ENCODE measurements at regions not wholly inside any gene's neighbourhood (a gene's known extent, or its start where the extent isn't known, plus 50 kb on each side); places are given as distances from the start of the nearest gene placed in this dataset.
A peak's percentile ranks its signal among the peaks of the same experiment; 100 is the strongest.

DNA sequence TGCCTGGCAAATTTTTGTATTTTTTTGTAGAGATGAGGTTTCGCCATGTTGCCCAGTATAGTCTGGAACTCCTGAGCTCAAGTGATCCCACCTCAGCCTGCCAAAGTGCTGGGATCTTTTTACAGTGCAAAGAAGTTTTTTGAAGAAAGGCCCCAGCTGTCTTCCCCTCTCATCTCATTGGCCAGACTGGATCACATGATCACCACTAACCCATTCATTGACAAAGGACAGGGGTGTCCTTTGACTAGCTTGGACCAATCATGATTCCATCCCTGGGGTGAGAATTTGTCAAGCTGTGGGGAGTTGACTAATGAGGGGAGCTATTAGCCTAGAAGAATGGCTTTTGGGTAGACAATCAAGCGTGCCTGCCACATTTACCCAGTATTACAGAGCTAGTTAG, 232.9 kb upstream of the TANK start:
- no peak overlapping the region for H3K4me3 Mint-ChIP-seq
- no peaks in the 10 kb centered on the region for H3K9me3 Mint-ChIP-seq
- no peaks in the 10 kb centered on the region for H3K36me3 Mint-ChIP-seq (ENCODE audit: low read depth)
- no peaks in the 10 kb centered on the region for H3K4me1 Mint-ChIP-seq (ENCODE audit: low read depth)
- H3K27me3 Mint-ChIP-seq (ENCODE audit: low read depth): peaks cover 5% of the 10 kb centered on the region
- no peak overlapping the region for H3K27ac Mint-ChIP-seq

DNA sequence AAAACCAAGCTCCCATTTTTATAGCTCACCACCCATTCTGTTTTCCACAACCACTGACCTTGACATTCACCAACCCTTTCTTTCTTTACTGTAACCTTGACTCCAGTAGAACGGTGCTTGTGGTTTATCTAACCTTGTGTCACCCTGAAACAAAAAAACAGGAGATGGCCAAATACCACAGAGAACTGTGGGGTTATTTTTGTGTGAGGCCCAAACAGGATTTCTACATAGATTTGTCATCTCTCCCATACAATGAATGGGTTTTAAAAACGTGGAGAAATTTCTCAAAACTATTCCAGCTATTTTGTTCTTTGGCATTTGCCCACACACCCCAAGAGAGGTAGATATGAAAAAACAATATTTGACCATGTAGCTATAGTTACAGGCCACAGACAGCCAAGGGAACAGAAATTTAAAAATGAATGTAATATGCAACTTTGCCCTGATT, 231.3 kb upstream of the TANK start:
- Mint-ChIP-seq H3K9me3 (no peaks in the 10 kb centered on the region), H3K27ac (no peak overlapping the region), H3K36me3 (ENCODE audit: low read depth) (no peaks in the 10 kb centered on the region), H3K4me1 (ENCODE audit: low read depth) (peaks cover 4% of the 10 kb centered on the region), H3K27me3 (ENCODE audit: low read depth) (peaks cover 5% of the 10 kb centered on the region), H3K4me3 (no peak overlapping the region)

DNA sequence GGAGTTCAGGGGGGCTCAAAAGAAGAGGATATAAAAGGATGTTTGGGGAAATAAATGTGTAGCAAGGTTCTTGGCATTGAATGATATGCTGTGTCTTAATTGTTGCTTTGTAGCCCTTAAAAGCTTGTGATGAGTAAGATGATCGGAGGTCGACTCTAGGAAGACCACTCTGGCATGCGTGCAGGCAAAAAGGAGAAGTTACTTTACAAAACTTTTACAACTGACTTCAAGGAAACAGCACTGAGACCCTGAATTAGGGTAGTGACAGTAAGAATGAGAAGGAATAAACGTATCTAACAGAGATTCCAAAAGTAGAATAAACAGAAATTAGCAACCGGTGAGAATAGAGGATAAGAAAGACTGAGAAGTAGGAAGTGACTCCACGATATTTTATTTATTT, 228.7 kb upstream of the TANK start:
- no peaks in the 10 kb centered on the region for H3K9me3 Mint-ChIP-seq
- H3K36me3 Mint-ChIP-seq (ENCODE audit: low read depth): no peaks in the 10 kb centered on the region
- no peak overlapping the region for H3K4me3 Mint-ChIP-seq
- no peak overlapping the region for H3K27ac Mint-ChIP-seq
- H3K4me1 Mint-ChIP-seq (ENCODE audit: low read depth): peaks cover 4% of the 10 kb centered on the region
- no peaks in the 10 kb centered on the region for H3K27me3 Mint-ChIP-seq (ENCODE audit: low read depth)

DNA sequence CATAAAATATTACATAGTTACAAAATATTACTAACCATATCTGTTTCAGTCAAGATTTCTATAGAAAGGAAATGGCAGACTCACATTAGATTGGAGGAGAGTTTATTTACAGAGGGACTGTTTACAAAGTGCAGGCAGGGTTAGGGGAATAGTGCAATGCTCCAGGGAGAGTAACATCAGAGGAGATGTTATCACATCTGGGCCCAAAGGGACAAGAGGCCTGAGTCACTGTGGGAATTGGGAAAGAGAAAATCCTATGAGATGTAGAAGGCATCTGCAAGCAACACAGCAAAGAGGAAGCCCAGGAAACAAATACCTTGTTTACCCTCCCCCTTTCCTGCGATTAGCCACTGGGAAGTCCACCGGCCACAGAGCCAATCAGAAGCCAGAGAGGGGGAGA, 227.3 kb upstream of the TANK start:
- peaks cover 6% of the 10 kb centered on the region for H3K27me3 Mint-ChIP-seq (ENCODE audit: low read depth)
- peaks cover 4% of the 10 kb centered on the region for H3K4me1 Mint-ChIP-seq (ENCODE audit: low read depth)
- H3K9me3 Mint-ChIP-seq: no peaks in the 10 kb centered on the region
- H3K4me3 Mint-ChIP-seq: no peak overlapping the region
- H3K27ac Mint-ChIP-seq: no peak overlapping the region
- no peaks in the 10 kb centered on the region for H3K36me3 Mint-ChIP-seq (ENCODE audit: low read depth)

DNA sequence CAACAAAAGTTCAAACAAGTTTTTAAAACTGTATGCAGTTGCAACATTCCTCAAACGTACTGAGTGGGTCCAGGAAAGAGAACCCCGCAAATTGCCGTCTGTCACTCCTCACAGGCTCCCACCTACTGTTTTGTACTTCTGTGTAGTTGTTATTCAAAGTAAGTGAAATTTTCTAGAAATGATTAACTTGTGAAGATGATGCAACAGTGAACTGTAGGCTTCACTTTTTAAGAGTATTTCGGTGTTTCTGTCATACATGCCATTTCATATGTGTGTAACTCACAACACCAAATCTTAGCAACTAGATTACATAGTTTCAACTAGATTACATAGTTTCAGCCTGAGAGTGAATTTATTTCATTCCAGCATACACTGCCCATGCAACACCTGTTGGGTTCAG, 226.0 kb upstream of the TANK start:
- Mint-ChIP-seq H3K4me1 (ENCODE audit: low read depth) (peaks cover 5% of the 10 kb centered on the region), H3K4me3 (no peak overlapping the region), H3K27me3 (ENCODE audit: low read depth) (peaks cover 6% of the 10 kb centered on the region), H3K27ac (no peak overlapping the region), H3K9me3 (no peaks in the 10 kb centered on the region), H3K36me3 (ENCODE audit: low read depth) (no peaks in the 10 kb centered on the region)

DNA sequence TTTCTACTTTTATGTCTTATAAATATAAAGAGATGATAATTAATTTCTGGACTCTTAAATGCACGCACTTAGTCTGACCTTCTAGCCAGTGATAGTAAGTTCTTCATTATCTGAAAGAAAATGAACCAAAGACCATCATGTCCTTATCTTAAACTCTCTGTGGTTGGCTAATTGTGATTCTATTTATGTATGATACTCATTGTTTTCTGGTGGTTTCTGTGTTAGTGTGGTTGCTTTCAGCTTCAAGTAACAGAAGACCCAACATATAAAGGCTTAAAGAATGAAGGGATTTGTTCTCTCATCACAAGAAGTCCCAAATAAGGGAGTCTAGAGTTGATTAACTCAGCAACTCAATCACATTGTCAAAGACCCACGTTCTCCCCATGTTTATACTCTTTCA, 225.2 kb upstream of the TANK start:
- Mint-ChIP-seq H3K27me3 (ENCODE audit: low read depth) (peaks cover 6% of the 10 kb centered on the region), H3K4me3 (no peak overlapping the region)

DNA sequence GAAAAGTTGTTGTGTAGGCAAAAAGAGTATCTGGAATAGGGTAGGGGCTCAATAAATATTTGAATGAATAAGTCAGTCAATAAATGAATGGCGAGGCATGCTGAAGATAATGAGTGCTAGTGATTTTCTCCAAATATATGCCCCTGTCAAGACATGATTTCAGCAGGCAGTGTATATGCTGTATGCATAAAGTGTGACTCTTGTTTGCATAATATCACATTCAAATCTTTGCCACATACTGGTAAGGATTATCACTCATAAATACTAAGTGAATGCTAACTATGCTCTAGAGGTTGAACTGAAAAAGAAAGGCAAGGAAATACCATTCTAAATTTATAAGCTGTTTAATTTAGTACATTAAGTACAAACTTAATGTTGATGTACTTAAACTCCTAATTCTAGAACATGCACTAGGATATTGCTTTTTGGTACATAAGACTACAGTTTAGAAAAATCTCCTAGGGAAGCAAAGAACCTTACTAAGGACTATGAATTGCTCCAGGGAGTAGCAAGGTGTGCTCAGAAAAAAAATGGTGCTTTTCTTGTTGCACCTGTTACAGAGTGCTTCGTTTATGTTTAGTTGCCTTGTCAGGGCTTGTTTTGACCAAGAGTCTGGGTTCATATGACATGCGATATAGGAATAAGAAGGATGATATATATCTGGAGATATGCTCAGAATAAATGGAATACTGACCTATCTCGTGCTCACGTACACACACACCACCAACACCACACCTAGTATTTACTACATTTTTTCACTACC, 224.0 kb upstream of the TANK start:
- Mint-ChIP-seq H3K4me3 (no peak overlapping the region), H3K27me3 (ENCODE audit: low read depth) (peaks cover 6% of the 10 kb centered on the region), H3K36me3 (ENCODE audit: low read depth) (no peaks in the 10 kb centered on the region), H3K9me3 (no peaks in the 10 kb centered on the region), H3K27ac (no peak overlapping the region), H3K4me1 (ENCODE audit: low read depth) (peaks cover 21% of the 10 kb centered on the region)

More for the DNA sequence above, 225.2 kb upstream of the TANK start:
- H3K27ac Mint-ChIP-seq: no peak overlapping the region
- H3K4me1 Mint-ChIP-seq (ENCODE audit: low read depth): peaks cover 10% of the 10 kb centered on the region
- H3K36me3 Mint-ChIP-seq (ENCODE audit: low read depth): no peaks in the 10 kb centered on the region
- no peaks in the 10 kb centered on the region for H3K9me3 Mint-ChIP-seq

DNA sequence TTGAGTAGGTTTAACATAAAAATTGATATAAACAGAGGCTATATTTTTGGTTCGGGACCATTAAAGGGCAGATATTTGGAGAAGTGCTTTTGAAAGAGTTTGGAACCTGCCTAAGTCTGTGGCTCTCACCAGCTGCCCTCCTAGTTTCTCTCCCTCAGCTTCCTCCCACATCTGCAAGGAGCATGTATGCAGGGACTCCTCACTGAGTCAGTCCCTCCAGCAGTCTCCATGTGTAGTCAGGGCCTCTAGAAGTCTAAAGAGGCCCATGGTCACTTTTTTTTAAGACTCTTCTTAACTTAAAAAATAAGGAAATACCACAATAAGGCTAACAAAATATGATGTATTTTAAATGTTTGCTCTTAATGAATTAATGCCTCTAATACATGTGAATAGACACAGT, 220.0 kb upstream of the TANK start:
- H3K9me3 Mint-ChIP-seq: peaks cover 5% of the 10 kb centered on the region
- no peak overlapping the region for H3K27ac Mint-ChIP-seq
- H3K36me3 Mint-ChIP-seq (ENCODE audit: low read depth): no peaks in the 10 kb centered on the region

DNA sequence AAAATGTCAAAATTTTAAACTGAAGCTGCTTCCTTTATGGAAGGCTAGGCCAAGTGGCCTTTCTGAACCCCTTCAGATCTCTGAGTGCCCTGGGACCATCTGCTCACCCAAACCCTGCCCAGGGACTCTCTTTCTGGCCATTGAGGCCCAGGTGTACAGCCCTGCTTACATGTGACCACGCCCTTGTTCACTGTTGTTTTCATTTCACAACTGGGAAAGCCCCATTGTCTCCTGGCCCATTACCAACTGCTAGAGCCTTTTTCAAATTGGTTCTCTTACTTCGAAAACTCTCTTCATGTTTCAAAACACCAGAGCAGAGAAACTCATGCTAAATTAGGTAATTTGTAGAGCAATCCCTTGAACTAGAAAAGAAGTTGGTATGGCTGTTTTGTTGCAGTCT, 219.5 kb upstream of the TANK start:
- Mint-ChIP-seq H3K36me3 (ENCODE audit: low read depth) (no peaks in the 10 kb centered on the region), H3K4me3 (peak overlapping the region; percentile 49), H3K27me3 (ENCODE audit: low read depth) (peaks cover 6% of the 10 kb centered on the region), H3K9me3 (peaks cover 5% of the 10 kb centered on the region), H3K27ac (peak overlapping the region; percentile 86), H3K4me1 (ENCODE audit: low read depth) (peaks cover 22% of the 10 kb centered on the region)

More for the DNA sequence above, 220.0 kb upstream of the TANK start:
- Mint-ChIP-seq H3K4me1 (ENCODE audit: low read depth) (peaks cover 22% of the 10 kb centered on the region), H3K4me3 (no peak overlapping the region), H3K27me3 (ENCODE audit: low read depth) (peaks cover 6% of the 10 kb centered on the region)

DNA sequence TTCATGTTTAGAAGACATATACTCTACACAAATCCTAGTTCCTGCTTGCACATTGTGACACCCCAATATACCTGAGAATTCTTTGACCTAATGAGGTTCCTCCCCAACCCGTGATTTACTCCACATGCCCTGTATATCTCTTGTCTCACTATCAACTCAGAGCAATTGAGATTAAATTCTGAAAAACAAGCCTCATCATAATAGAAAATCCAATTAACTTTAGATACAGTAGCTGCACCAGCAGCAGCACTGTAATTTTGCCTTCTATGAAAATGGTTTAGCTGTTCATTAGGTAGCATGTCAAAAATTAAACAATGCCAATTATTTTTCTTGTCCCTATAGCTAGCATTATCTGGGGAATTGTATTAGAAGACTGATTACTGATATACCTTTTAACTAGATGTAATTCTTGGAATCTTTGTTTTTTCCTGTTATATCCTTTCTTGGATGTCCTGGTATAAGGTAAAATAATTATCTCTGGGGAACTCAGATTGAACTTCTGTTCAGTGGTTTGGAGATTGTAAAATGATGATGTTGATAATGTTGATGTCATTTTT, 218.9 kb upstream of the TANK start:
- Mint-ChIP-seq H3K4me3 (no peak overlapping the region), H3K4me1 (ENCODE audit: low read depth) (peaks cover 22% of the 10 kb centered on the region)

DNA sequence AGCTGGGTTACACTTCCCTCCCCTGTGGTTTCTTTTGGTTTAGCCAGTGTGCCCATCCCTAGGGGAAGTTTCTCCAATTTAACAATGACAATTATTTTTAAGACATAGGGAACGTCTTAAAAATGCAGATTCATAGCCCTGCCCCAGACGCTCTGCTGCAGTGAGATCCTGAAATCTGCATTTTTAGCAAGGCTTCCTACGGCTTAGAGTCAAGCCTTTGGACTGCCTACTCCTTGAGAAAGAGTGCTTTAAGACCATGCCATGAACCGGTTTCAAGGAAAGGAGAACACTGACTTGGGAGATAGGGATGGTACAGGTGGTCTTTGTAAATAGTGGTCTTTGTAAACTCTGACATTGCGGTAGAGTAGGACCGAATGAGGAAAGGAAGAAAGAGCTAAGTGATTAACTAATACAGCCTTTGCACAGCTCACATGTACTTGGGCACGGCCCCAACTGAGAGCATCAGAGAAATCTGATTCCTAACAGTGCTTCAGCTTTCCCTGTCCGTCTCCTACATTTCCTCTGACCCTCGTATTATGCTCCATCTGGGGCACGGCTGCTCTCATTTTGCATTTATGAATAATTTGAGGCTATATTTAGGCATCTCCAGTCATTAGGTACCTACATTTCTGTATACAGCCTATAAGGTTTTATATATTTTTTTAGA, 217.6 kb upstream of the TANK start:
- H3K27me3 Mint-ChIP-seq (ENCODE audit: low read depth): peaks cover 2% of the 10 kb centered on the region
- H3K4me3 Mint-ChIP-seq: no peak overlapping the region
- peaks cover 22% of the 10 kb centered on the region for H3K4me1 Mint-ChIP-seq (ENCODE audit: low read depth)
- no peak overlapping the region for H3K27ac Mint-ChIP-seq
- peaks cover 5% of the 10 kb centered on the region for H3K9me3 Mint-ChIP-seq
- H3K36me3 Mint-ChIP-seq (ENCODE audit: low read depth): no peaks in the 10 kb centered on the region

More for the DNA sequence above, 218.9 kb upstream of the TANK start:
- H3K27me3 Mint-ChIP-seq (ENCODE audit: low read depth): peaks cover 6% of the 10 kb centered on the region
- no peaks in the 10 kb centered on the region for H3K36me3 Mint-ChIP-seq (ENCODE audit: low read depth)
- H3K9me3 Mint-ChIP-seq: peaks cover 5% of the 10 kb centered on the region
- H3K27ac Mint-ChIP-seq: peak overlapping the region; percentile 86

DNA sequence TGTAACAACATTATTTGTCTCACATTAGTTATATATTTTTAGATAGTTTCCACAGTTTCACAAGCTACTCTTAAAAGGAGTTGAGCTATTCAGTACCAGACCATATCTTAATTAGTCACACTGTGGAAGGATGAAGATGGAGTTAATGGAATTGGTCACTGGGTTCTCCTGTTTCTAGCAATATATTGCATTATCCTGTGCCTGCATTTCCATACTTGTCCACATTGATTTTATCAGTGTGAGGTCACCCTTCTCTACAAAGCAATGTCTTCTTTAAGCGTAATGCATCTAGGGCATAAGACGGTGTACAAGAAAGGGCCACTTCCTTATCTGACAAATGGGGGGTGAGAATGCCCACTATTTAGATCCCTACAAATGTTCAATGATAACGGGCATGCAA, 216.8 kb upstream of the TANK start:
- H3K4me3 Mint-ChIP-seq: no peak overlapping the region
- H3K4me1 Mint-ChIP-seq (ENCODE audit: low read depth): peaks cover 22% of the 10 kb centered on the region
- no peaks in the 10 kb centered on the region for H3K27me3 Mint-ChIP-seq (ENCODE audit: low read depth)
- no peaks in the 10 kb centered on the region for H3K36me3 Mint-ChIP-seq (ENCODE audit: low read depth)
- H3K9me3 Mint-ChIP-seq: peaks cover 5% of the 10 kb centered on the region
- no peak overlapping the region for H3K27ac Mint-ChIP-seq

DNA sequence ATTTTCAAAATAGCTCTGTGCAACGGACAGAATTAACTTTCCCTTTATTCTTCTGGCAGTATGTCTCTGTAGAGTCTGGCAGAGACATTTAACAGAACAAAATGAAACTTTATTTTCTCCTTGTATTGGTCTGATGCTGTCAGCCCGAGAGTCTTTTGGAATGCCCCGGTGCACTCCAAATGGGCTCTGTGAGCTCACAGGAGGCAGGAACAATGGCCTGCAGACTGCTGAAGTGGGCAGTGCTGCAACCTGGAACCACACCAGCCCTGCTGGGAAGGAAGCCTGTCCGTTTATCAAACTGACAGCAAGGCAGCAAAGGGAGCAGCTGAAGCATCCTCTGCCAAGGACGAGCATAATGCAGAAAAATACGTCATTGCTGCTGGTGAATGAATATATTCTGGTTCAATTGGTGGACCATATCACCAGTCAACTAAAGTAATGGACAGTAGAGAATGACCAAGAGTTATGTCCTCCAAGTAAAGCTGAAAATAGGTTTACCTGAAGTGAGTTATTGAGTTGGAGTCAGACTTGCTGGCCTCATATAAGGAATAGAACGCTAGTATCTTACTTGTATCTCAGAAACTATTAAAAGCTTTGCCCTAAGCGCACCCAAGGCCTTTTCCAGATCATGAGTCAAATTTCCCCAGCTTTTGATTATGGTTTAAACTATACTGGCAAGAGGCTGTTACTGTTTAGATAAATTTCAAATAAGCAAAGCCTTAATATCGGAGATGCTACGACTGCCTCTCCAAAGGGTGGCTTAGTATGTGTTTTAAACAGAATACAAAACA, 207.6 kb upstream of the TANK start:
- Mint-ChIP-seq H3K27me3 (ENCODE audit: low read depth) (peaks cover 10% of the 10 kb centered on the region), H3K4me1 (ENCODE audit: low read depth) (no peaks in the 10 kb centered on the region), H3K36me3 (ENCODE audit: low read depth) (no peaks in the 10 kb centered on the region), H3K9me3 (no peaks in the 10 kb centered on the region), H3K4me3 (no peak overlapping the region), H3K27ac (no peak overlapping the region)

DNA sequence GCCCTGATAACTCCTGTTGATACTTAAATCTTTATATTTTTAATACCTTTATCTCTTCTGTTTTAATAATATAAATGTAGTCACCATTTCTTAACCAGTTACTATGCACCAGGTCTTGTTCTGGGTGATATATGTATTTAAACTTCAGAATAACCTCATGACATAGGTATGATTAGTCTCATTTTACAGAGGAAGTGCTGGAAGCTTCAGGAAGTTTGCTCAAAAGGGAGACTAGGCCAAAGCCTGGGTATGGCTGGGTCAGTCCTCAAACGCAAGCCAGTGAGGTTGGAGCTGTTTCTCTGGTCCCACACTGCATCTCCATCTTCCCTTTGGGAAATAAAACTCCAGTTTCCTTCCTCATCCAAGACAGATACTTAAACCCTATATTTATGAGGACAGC, 204.7 kb upstream of the TANK start:
- H3K27me3 Mint-ChIP-seq (ENCODE audit: low read depth): peaks cover 20% of the 10 kb centered on the region
- no peaks in the 10 kb centered on the region for H3K36me3 Mint-ChIP-seq (ENCODE audit: low read depth)
- no peaks in the 10 kb centered on the region for H3K4me1 Mint-ChIP-seq (ENCODE audit: low read depth)
- no peak overlapping the region for H3K27ac Mint-ChIP-seq
- no peak overlapping the region for H3K4me3 Mint-ChIP-seq
- no peaks in the 10 kb centered on the region for H3K9me3 Mint-ChIP-seq

All from T-helper 1 cell treated with Interleukin-12 subunit alpha and Interleukin-12 subunit beta and Interleukin-4 antibody, amounts not matched to agents 30 μg/mL and 1 μg/mL, for 36 hours (primary cell).